NCI-H345 treated with DMSO at 0.1 percent for 48 hours (cell line): ENCODE measurements at regions not wholly inside any gene's neighbourhood (a gene's known extent, or its start where the extent isn't known, plus 50 kb on each side); places are given as distances from the start of the nearest gene placed in this dataset.
"Not testable (repeated sequence)": the region's sequence is repeated elsewhere in the genome, so short reads cannot be mapped to it uniquely, and the experiment has no call there.

Experiments
- DNase-seq: peaks from one replicate; lab custom pipeline; 2025; ENCODE audit not compliant: unreplicated experiment; lab: John Stamatoyannopoulos, UW

- no peak for DNase-seq
Observed at GRCh38 chr2:43149482-43150107, 76.8 kb downstream of the ZFP36L2 start.

- DNase-seq: no peak
Observed at GRCh38 chr2:43146083-43146482, 80.3 kb downstream of the ZFP36L2 start.

GRCh38 chr2:43144263-43144662 is 82.1 kb downstream of the ZFP36L2 start:
- DNase-seq: no peak

GRCh38 chr2:43143756-43144155 is 82.7 kb downstream of the ZFP36L2 start:
- no peak for DNase-seq

- no peak for DNase-seq
Observed at GRCh38 chr2:43142921-43143438, 83.4 kb downstream of the ZFP36L2 start.

- not testable (repeated sequence) for DNase-seq
Observed at GRCh38 chr2:43141636-43142151, 84.7 kb downstream of the ZFP36L2 start.

GRCh38 chr2:43139996-43140621 is 86.3 kb downstream of the ZFP36L2 start:
- no peak for DNase-seq

- no peak for DNase-seq
Observed at GRCh38 chr2:43139501-43139900, 86.9 kb downstream of the ZFP36L2 start.

GRCh38 chr2:43138441-43138840 is 88.0 kb downstream of the ZFP36L2 start:
- no peak for DNase-seq

- DNase-seq: no peak
Observed at GRCh38 chr2:43136876-43137275, 89.5 kb downstream of the ZFP36L2 start.

- no peak for DNase-seq
Observed at GRCh38 chr2:43136011-43136799, 90.2 kb downstream of the ZFP36L2 start.

- no peak for DNase-seq
Observed at GRCh38 chr2:43135583-43135982, 90.8 kb downstream of the ZFP36L2 start.

GRCh38 chr2:43134571-43134889 is 91.9 kb downstream of the ZFP36L2 start:
- no peak for DNase-seq

GRCh38 chr2:43133708-43134570 is 92.5 kb downstream of the ZFP36L2 start:
- DNase-seq: no peak

GRCh38 chr2:43133336-43133707 is 93.1 kb downstream of the ZFP36L2 start:
- DNase-seq: no peak

GRCh38 chr2:43132683-43133301 is 93.6 kb downstream of the ZFP36L2 start:
- DNase-seq: no peak

GRCh38 chr2:43131890-43132682 is 94.3 kb downstream of the ZFP36L2 start:
- DNase-seq: no peak

- DNase-seq: no peak
Observed at GRCh38 chr2:43131051-43131889, 95.1 kb downstream of the ZFP36L2 start.

GRCh38 chr2:43130548-43130875 is 95.9 kb downstream of the ZFP36L2 start:
- DNase-seq: no peak
